PFSK-1 (cell line): ENCODE measurements at regions not wholly inside any gene's neighbourhood (a gene's known extent, or its start where the extent isn't known, plus 50 kb on each side); places are given as distances from the start of the nearest gene placed in this dataset.

Source experiments
- FOXP2 ChIP-seq: optimal IDR thresholded peaks from 2 replicates; pipeline ENCODE3; 2011; ENCODE audit warnings: borderline replicate concordance, control low read depth, inconsistent platforms; ENCODE audit not compliant: insufficient read depth; ENCODE audit errors: extremely low read length, extremely low read depth
- POLR2AphosphoS5 ChIP-seq: IDR thresholded peaks from 2 replicates; pipeline ENCODE4 v1.6.1; 2012; ENCODE audit warnings: low read depth, mild to moderate bottlenecking, control low read depth, low read length, moderate library complexity
- SIN3A ChIP-seq: IDR thresholded peaks from 2 replicates; pipeline ENCODE4 v1.6.1; 2012; ENCODE audit warnings: mild to moderate bottlenecking, low read length, moderate library complexity, borderline replicate concordance; ENCODE audit not compliant: insufficient read depth
- TAF1 ChIP-seq: IDR thresholded peaks from 2 replicates; pipeline ENCODE4 v1.6.1; 2012; ENCODE audit warnings: low read length, control low read depth, borderline replicate concordance; ENCODE audit not compliant: insufficient read depth
- TF ChIP-seq, protein P1 (sequence below), 2 experiments: IDR thresholded peaks; 2 replicates each; pipeline versions ENCODE4 v1.6.1 to v1.8.0; 2011 to 2012; ENCODE audit warnings: low read depth in 2 of 2, low read length in 2 of 2, control low read depth in 1 of 2, inconsistent platforms in 1 of 2, mild to moderate bottlenecking in 1 of 2, moderate library complexity in 1 of 2; ENCODE audit not compliant: insufficient read depth in 1 of 2

DNA sequence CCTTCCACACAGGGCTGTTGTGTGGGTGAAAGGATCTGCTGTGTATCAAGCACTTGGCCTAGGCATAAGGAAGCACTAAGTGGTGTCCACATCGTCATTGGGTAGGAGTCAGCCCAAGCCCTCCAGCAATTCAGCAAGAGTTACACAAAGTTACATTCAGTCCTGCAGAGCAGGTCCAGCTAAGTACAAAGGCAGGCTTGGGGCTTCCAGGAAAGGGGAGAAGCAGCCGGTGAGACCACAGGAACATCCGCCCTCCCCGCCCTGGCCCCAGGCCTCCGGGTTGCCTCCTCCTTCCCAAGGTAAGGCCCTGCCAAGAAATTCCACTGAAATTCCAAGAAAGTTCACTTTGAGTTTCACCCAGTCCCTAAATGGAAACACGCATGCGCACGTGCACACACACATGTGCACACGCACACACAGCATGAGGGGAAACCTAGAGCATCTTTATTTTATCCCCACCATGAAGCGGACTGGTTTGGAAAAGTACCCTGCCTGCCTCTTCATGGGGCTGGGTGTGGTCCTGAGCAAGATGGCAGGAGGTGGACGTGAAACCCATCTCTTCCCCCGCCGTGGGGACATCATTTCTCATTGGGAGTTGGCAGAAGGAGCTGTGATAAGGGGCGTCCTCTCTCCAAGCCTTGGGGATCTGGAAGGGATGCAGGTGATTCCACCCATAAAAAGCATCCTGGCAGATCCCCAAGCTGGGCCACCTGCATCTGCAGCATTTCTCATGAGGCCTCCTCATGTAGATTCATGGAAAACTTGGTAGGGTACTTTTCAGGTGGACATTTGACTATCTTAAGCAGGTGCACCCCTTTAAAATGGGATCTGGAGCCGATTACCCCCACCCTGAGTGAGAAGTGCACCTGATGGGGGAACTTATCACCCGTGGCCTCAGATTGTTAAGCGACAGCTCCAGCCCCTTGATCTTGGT is 69.1 kb upstream of the NANOS1 start:
- no peak for TF ChIP-seq POLR2AphosphoS5
- TF ChIP-seq, protein P1, sequence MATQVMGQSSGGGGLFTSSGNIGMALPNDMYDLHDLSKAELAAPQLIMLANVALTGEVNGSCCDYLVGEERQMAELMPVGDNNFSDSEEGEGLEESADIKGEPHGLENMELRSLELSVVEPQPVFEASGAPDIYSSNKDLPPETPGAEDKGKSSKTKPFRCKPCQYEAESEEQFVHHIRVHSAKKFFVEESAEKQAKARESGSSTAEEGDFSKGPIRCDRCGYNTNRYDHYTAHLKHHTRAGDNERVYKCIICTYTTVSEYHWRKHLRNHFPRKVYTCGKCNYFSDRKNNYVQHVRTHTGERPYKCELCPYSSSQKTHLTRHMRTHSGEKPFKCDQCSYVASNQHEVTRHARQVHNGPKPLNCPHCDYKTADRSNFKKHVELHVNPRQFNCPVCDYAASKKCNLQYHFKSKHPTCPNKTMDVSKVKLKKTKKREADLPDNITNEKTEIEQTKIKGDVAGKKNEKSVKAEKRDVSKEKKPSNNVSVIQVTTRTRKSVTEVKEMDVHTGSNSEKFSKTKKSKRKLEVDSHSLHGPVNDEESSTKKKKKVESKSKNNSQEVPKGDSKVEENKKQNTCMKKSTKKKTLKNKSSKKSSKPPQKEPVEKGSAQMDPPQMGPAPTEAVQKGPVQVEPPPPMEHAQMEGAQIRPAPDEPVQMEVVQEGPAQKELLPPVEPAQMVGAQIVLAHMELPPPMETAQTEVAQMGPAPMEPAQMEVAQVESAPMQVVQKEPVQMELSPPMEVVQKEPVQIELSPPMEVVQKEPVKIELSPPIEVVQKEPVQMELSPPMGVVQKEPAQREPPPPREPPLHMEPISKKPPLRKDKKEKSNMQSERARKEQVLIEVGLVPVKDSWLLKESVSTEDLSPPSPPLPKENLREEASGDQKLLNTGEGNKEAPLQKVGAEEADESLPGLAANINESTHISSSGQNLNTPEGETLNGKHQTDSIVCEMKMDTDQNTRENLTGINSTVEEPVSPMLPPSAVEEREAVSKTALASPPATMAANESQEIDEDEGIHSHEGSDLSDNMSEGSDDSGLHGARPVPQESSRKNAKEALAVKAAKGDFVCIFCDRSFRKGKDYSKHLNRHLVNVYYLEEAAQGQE (IDR thresholded peaks at IDR 0.05; ENCODE audit: insufficient read depth in 1 of 2, low read depth in 2 of 2, low read length in 2 of 2): no peak
- no peak for TF ChIP-seq SIN3A
- no peak for TF ChIP-seq FOXP2
- TF ChIP-seq TAF1: no peak

DNA sequence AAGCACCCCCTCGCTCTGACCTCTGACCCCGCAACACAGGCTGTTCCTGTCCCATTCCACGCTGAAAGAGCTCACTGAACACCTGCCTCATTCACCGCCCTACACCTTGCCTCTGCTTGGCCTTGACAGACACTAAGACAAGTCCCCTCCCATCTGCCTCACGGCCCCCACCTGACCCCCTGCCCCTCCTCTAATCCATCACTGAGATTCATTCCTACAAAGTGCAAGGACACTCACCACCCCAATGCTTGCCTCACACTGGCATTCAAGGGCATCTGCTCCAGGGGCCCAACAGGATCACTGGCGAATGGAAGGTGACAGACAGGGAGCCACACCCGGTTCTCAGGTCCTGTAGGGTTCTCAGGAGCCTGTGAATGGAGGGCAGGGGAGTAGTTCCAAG is 68.1 kb upstream of the NANOS1 start:
- TF ChIP-seq SIN3A: no peak
- TF ChIP-seq FOXP2: no peak
- TF ChIP-seq POLR2AphosphoS5: no peak
- TF ChIP-seq TAF1: no peak
- TF ChIP-seq, protein P1 (IDR thresholded peaks at IDR 0.05; ENCODE audit: insufficient read depth in 1 of 2, low read depth in 2 of 2, low read length in 2 of 2): no peak

- TF ChIP-seq TAF1: no peak
- TF ChIP-seq POLR2AphosphoS5: no peak
Observed at GRCh38 chr10:118963341-118963740, 66.2 kb upstream of the NANOS1 start.

DNA sequence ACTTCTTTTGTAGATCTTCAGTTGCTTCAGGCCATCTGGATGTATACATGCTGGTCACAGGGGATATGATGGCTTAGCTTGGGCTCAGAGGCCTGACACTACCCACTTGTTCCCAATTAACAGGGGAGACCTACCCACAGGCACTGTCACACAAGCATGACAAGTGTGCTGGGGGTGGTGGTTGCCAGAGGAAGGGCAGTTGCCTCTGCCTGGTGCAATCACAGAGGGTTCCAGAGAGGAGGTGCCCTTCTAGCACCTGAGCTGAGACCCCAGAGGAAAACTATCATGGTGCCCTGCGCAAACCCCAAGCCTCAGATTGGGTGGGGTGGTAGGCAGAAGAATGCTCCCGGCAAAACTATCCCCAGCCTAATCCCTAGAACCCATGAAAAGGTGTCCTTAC is 65.6 kb upstream of the NANOS1 start:
- no peak for TF ChIP-seq POLR2AphosphoS5
- no peak for TF ChIP-seq FOXP2
- no peak for TF ChIP-seq TAF1
- TF ChIP-seq SIN3A: no peak
- TF ChIP-seq, protein P1 (IDR thresholded peaks at IDR 0.05; ENCODE audit: insufficient read depth in 1 of 2, low read depth in 2 of 2, low read length in 2 of 2): no peak

DNA sequence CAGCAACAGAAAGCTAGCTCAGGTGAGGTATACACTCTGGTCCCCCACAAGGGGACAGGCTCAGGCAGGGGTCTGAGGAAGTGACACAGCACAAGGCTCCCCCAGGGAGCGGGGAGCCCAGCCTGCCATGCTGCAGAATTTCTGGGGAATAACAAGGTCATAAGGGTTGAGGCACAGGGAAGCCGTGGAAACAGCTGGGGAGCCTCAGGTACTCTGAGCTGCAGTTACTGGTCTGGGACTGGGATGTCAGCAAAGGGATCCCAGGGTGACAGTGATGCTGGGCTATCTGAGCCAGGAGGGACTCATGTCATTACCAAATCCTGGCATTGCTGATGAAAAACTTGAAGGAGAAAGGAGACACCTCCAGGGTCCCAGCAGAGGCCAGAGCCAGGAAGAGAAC is 64.4 kb upstream of the NANOS1 start:
- no peak for TF ChIP-seq SIN3A
- TF ChIP-seq TAF1: no peak
- TF ChIP-seq POLR2AphosphoS5: no peak
- TF ChIP-seq, protein P1 (IDR thresholded peaks at IDR 0.05; ENCODE audit: insufficient read depth in 1 of 2, low read depth in 2 of 2, low read length in 2 of 2): no peak
- TF ChIP-seq FOXP2: no peak
